PC-9 (cell line): ENCODE measurements at regions not wholly inside any gene's neighbourhood (a gene's known extent, or its start where the extent isn't known, plus 50 kb on each side); places are given as distances from the start of the nearest gene placed in this dataset.

Source experiments
- BruUV-seq: library from RNA; stranded (reverse); fragments of 400-500 nt; replicated peaks from 2 replicates; lab custom pipeline; 2021; lab: Mats Ljungman, UMichigan
- CTCF ChIA-PET: fragments of 300-600 bp; sonication (Branson Sonifier 250); formaldehyde crosslinking; loops from one replicate; lab custom pipeline; 2022; ENCODE audit warnings: antibody characterized with exemption; lab: Charles Lee
- POLR2A ChIA-PET: fragments of 300-600 bp; sonication (Branson Sonifier 250); formaldehyde crosslinking; loops from one replicate; lab custom pipeline; 2022; ENCODE audit warnings: antibody characterized with exemption; ENCODE audit not compliant: unreplicated experiment; lab: Charles Lee
- DNase-seq, 2 experiments: peaks; one replicate each; pipeline versions ENCODE4 v3.0.0 to v3.0.0-alpha.2; 2015 to 2022; ENCODE audit warnings: mixed read lengths in 1 of 2
- H2AFZ ChIP-seq: fragments of 200-600 bp; sonication (generic); 2 replicates; pipeline ENCODE4 v1.8.1; 2017; ENCODE audit warnings: antibody characterized with exemption
- H3F3A ChIP-seq: fragments of 200-600 bp; sonication (generic); 2 replicates; pipeline ENCODE4 v1.8.1; 2017; ENCODE audit warnings: antibody characterized with exemption, mild to moderate bottlenecking, low read depth; ENCODE audit not compliant: insufficient read depth
- H3K27ac ChIP-seq: fragments of 200-600 bp; sonication (generic); 2 replicates; pipeline ENCODE4 v1.6.1; 2016; ENCODE audit warnings: mixed run types
- H3K27me3 ChIP-seq: fragments of 200-600 bp; sonication (generic); 2 replicates; pipeline ENCODE4 v1.6.1; 2016; ENCODE audit warnings: low read depth, mixed run types; ENCODE audit not compliant: insufficient read depth
- H3K36me3 ChIP-seq: fragments of 200-600 bp; sonication (generic); 2 replicates; pipeline ENCODE4 v1.6.1; 2016; ENCODE audit warnings: low read depth, mixed run types
- H3K4me1 ChIP-seq: fragments of 200-600 bp; sonication (generic); replicated peaks from 2 replicates; pipeline ENCODE4 v1.6.1; 2016; ENCODE audit warnings: mixed run types; ENCODE audit not compliant: insufficient read depth
- H3K4me2 ChIP-seq: fragments of 200-600 bp; sonication (generic); 2 replicates; pipeline ENCODE4 v1.6.1; 2017; ENCODE audit warnings: mixed run types
- H3K4me3 ChIP-seq: fragments of 200-600 bp; sonication (generic); 2 replicates; pipeline ENCODE4 v1.6.1; 2016; ENCODE audit warnings: mixed run types
- H3K79me2 ChIP-seq: fragments of 200-600 bp; sonication (generic); 2 replicates; pipeline ENCODE4 v1.6.1; 2017; ENCODE audit warnings: low read depth, mixed run types
- H3K9me2 ChIP-seq: fragments of 200-600 bp; sonication (generic); 2 replicates; pipeline ENCODE4 v1.8.1; 2017; ENCODE audit warnings: mild to moderate bottlenecking; ENCODE audit not compliant: insufficient read depth
- H3K9me3 ChIP-seq: fragments of 200-600 bp; sonication (generic); 2 replicates; pipeline ENCODE4 v1.8.1; 2016; ENCODE audit warnings: low read depth; ENCODE audit not compliant: insufficient read depth
- H4K20me1 ChIP-seq: fragments of 200-600 bp; sonication (generic); 2 replicates; pipeline ENCODE4 v1.8.1; 2017; ENCODE audit not compliant: insufficient read depth
- CTCF ChIP-seq: fragments of 200-600 bp; sonication (generic); conservative IDR thresholded peaks from 2 replicates; pipeline ENCODE4 v1.6.1; 2017; ENCODE audit warnings: mixed run types, antibody characterized with exemption, mild to moderate bottlenecking, moderate library complexity
- EZH2 ChIP-seq: fragments of 200-600 bp; sonication (generic); IDR thresholded peaks from 2 replicates; pipeline ENCODE4 v1.8.0; 2017; ENCODE audit warnings: antibody characterized with exemption, low read depth
- intact Hi-C: fragments of 100-400 bp; cut with micrococcal nuclease; formaldehyde crosslinking; loops from one replicate; pipeline ENCODE4 v1.10.0; 2022; ENCODE audit not compliant: unreplicated experiment

DNA sequence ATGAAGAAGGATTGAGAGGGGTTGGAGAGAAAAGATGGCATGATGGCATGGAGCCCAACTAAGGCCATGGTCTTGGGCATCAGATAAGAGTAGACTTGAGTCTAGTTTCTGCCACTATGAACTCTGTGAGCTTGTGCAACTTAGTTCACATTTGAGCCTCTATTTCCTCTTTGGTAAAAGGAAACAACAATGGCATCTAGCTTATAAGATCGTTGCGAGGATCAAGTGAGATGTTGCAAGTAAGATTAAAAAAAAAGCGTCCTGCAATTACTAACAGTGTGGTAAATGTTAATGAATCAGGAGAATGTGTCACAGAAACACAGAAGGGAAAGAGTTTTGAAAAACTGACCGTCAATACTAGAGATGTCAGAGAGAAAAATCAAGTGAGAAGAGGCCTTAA, 202.9 kb upstream of the FGGY start:
- Histone ChIP-seq H3K79me2 (no peaks in the 10 kb centered on the region), H3F3A (no peaks in the 10 kb centered on the region), H3K4me1 (no peaks in the 10 kb centered on the region), H3K9me3 (0 out of 2 replicates have a peak, but pooled peaks cover 5% of the 10 kb centered on the region), H3K4me3 (no peak overlapping the region), H3K36me3 (no peaks in the 10 kb centered on the region), H4K20me1 (no peaks in the 10 kb centered on the region), H3K27ac (no peak overlapping the region), H2AFZ (no peak overlapping the region), H3K9me2 (no peaks in the 10 kb centered on the region), H3K27me3 (no peaks in the 10 kb centered on the region), H3K4me2 (no peak overlapping the region)
- BruUV-seq: no TSS peak
- DNase-seq: no peak
- no peak for TF ChIP-seq EZH2
- no peak for TF ChIP-seq CTCF
- ChIA-PET CTCF (no interaction called here), POLR2A (no interaction called here)
- intact Hi-C loops: no loop called here

DNA sequence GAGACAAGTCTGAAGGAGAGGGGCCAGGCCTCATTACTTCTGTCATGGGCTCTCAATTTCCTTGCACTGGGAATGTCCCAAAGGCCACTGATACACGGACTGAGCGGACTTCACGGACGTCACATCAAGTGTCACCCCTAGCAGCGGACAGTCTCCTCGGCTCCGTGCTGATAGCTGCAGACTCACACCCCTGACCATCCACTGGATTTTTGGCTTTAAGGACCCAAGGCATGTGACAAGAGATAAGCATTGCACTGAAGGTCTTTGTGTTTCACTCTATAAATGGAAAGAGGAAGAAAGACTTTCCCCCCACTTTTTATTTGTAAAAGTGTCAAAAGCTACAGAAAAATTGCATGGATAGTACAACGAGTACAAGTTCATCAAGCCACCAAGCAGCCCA, 200.4 kb upstream of the FGGY start:
- H2AFZ ChIP-seq: no peak overlapping the region
- H3K27me3 ChIP-seq: no peaks in the 10 kb centered on the region
- no peaks in the 10 kb centered on the region for H3K9me2 ChIP-seq
- no peaks in the 10 kb centered on the region for H3K9me3 ChIP-seq
- no peak overlapping the region for H3K4me3 ChIP-seq
- no peak overlapping the region for H3K27ac ChIP-seq
- no peaks in the 10 kb centered on the region for H4K20me1 ChIP-seq
- no peaks in the 10 kb centered on the region for H3K79me2 ChIP-seq
- H3K4me2 ChIP-seq: no peak overlapping the region
- no TSS peak for BruUV-seq
- DNase-seq: no peak
- H3K36me3 ChIP-seq: no peaks in the 10 kb centered on the region
- TF ChIP-seq CTCF (no peak), EZH2 (no peak)
- CTCF ChIA-PET: no interaction called here
- no peaks in the 10 kb centered on the region for H3K4me1 ChIP-seq
- POLR2A ChIA-PET: no interaction called here
- H3F3A ChIP-seq: no peaks in the 10 kb centered on the region
- intact Hi-C loops: no loop called here

- Histone ChIP-seq H3K27ac (no peak overlapping the region), H4K20me1 (no peaks in the 10 kb centered on the region), H3K9me2 (no peaks in the 10 kb centered on the region), H3K4me1 (no peaks in the 10 kb centered on the region), H3K79me2 (no peaks in the 10 kb centered on the region), H3K27me3 (no peaks in the 10 kb centered on the region), H3K36me3 (no peaks in the 10 kb centered on the region), H3K4me2 (no peak overlapping the region), H3K9me3 (no peaks in the 10 kb centered on the region), H3K4me3 (no peak overlapping the region), H3F3A (no peaks in the 10 kb centered on the region), H2AFZ (no peak overlapping the region)
- POLR2A ChIA-PET: no interaction called here
- no TSS peak for BruUV-seq
- intact Hi-C loops: no loop called here
- no peak for TF ChIP-seq EZH2
- TF ChIP-seq CTCF: no peak
- CTCF ChIA-PET: no interaction called here
- DNase-seq: no peak
These were observed 198.2 kb upstream of the FGGY start for GRCh38 chr1:59098655-59099054.
